ENCODE measurements at regions not wholly inside any gene's neighbourhood (a gene's known extent, or its start where the extent isn't known, plus 50 kb on each side); places are given as distances from the start of the nearest gene placed in this dataset.
A peak's percentile ranks its signal among the peaks of the same experiment; 100 is the strongest.
"Not testable (repeated sequence)": the region's sequence is repeated elsewhere in the genome, so short reads cannot be mapped to it uniquely, and the experiment has no call there.

- Histone ChIP-seq H3K36me3 (no peaks in the 10 kb centered on the region), H3K4me3 (no peak overlapping the region), H3K9me3 (no peaks in the 10 kb centered on the region), H3K27me3 (no peaks in the 10 kb centered on the region), H3K27ac (no peak overlapping the region), H3K4me1 (no peaks in the 10 kb centered on the region)
- WGBS, 2 donors = 87% methylated on average over 3 of the region's 6 CpGs; no CpG with 5 or more reads in 1 of the 2 donors
- TF ChIP-seq POLR2A (IDR thresholded peaks at IDR 0.05) = no peak
- TF ChIP-seq CTCF (IDR thresholded peaks at IDR 0.05) = no peak
- no peak for DNase-seq
- intact Hi-C loops (cut with DNase I) = no loop called here
These were observed 65.5 kb downstream of the RBMY1A1 start for GRCh38 chrY:21600170-21600569.

- Histone ChIP-seq H3K36me3 (no peaks in the 10 kb centered on the region), H3K27ac (no peak overlapping the region), H3K4me3 (no peak overlapping the region), H3K9me3 (no peaks in the 10 kb centered on the region), H3K27me3 (no peaks in the 10 kb centered on the region), H3K4me1 (no peaks in the 10 kb centered on the region)
- WGBS, 2 donors = 100% methylated on average over 1 of the region's 2 CpGs; no CpG with 5 or more reads in 1 of the 2 donors
- no peak for DNase-seq
- intact Hi-C loops (cut with DNase I) = no loop called here
- TF ChIP-seq POLR2A (IDR thresholded peaks at IDR 0.05) = no peak
- TF ChIP-seq CTCF (IDR thresholded peaks at IDR 0.05) = no peak
These were observed 66.8 kb downstream of the RBMY1A1 start for GRCh38 chrY:21601524-21601923.

GRCh38 chrY:21602590-21602989 is 67.9 kb downstream of the RBMY1A1 start:
- H3K4me1 ChIP-seq = no peaks in the 10 kb centered on the region
- no peak for DNase-seq
- intact Hi-C loops (cut with DNase I) = no loop called here
- H3K27ac ChIP-seq = no peak overlapping the region
- no peaks in the 10 kb centered on the region for H3K36me3 ChIP-seq
- H3K9me3 ChIP-seq = no peaks in the 10 kb centered on the region
- H3K27me3 ChIP-seq = no peaks in the 10 kb centered on the region
- H3K4me3 ChIP-seq = no peak overlapping the region
- TF ChIP-seq POLR2A (IDR thresholded peaks at IDR 0.05) (no peak), CTCF (IDR thresholded peaks at IDR 0.05) (no peak)
- WGBS, 2 donors = no CpG with 5 or more reads among the region's 2 CpGs

DNA sequence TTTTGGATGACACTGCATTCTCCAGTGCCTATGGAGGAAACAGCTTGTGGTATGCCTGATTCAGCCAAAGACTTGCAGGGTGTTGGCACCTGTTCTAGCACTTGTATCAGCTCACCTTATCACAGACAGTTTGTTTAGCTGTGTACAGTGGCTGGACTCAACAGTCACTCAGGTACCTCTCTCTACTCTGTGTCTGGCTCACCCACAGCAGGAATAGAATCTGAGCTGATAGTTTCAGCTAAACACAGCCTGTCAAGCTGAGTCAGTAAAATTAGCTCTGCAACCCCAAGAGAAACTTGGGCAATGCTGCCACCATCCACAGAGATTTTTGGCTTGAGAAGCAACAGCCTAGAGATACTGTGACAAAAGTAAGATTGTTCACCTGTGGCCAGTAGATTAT is 101.5 kb downstream of the RBMY1A1 start:
- Histone ChIP-seq H3K27ac (no peak overlapping the region), H3K4me3 (no peak overlapping the region), H3K4me1 (no peaks in the 10 kb centered on the region), H3K36me3 (no peaks in the 10 kb centered on the region), H3K9me3 (no peaks in the 10 kb centered on the region), H3K27me3 (no peaks in the 10 kb centered on the region)
- intact Hi-C loops (cut with DNase I) = no loop called here
- no peak for TF ChIP-seq CTCF (IDR thresholded peaks at IDR 0.05)
- TF ChIP-seq POLR2A (IDR thresholded peaks at IDR 0.05) = no peak
- no peak for DNase-seq

GRCh38 chrY:21650496-21650895 is 115.8 kb downstream of the RBMY1A1 start:
- H3K4me3 ChIP-seq = no peak overlapping the region
- TF ChIP-seq POLR2A (IDR thresholded peaks at IDR 0.05) = no peak
- no peak for TF ChIP-seq CTCF (IDR thresholded peaks at IDR 0.05)
- intact Hi-C loops (cut with DNase I) = no loop called here
- DNase-seq = no peak
- H3K27me3 ChIP-seq = no peaks in the 10 kb centered on the region
- no peaks in the 10 kb centered on the region for H3K9me3 ChIP-seq
- no peaks in the 10 kb centered on the region for H3K36me3 ChIP-seq
- 88% methylated on average over 1 of the region's 1 CpG; no CpG with 5 or more reads in 1 of the 2 donors for WGBS, 2 donors
- H3K4me1 ChIP-seq = no peaks in the 10 kb centered on the region
- H3K27ac ChIP-seq = no peak overlapping the region

GRCh38 chrY:21659057-21659456 is 124.4 kb downstream of the RBMY1A1 start:
- DNase-seq; H3K4me3 ChIP-seq; H3K27ac ChIP-seq; H3K36me3 ChIP-seq; H3K4me1 ChIP-seq; intact Hi-C loops (cut with DNase I); H3K27me3 ChIP-seq; H3K9me3 ChIP-seq: not testable (repeated sequence)

DNA sequence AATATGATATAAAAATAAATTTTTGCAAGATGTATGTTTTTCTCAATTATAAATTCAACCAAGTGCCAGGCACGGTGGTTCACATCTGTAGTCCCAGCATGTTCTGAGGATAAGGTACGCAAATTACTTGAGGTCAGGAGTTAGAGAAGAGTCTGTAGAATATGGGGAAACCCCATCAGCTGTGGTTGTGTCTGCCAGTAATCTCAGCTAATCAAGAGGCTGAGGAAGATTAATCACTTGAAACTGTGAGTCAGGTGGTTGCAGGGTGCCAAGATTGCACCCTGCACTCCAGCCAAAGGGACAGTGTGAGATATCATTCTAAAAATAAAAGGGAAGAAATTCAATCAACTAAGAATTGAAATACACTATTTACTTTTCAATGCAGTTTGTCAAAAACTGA is 144.9 kb downstream of the RBMY1A1 start:
- H3K27me3 ChIP-seq; H3K4me1 ChIP-seq; DNase-seq; H3K4me3 ChIP-seq; H3K9me3 ChIP-seq; intact Hi-C loops (cut with DNase I); H3K27ac ChIP-seq; H3K36me3 ChIP-seq: not testable (repeated sequence)
- WGBS, 2 donors = 21% methylated on average over 2 of the region's 2 CpGs; no CpG with 5 or more reads in 1 of the 2 donors

- intact Hi-C loops (cut with DNase I); H3K4me3 ChIP-seq; H3K36me3 ChIP-seq; H3K9me3 ChIP-seq; H3K4me1 ChIP-seq; DNase-seq; H3K27ac ChIP-seq; H3K27me3 ChIP-seq: not testable (repeated sequence)
- WGBS, 2 donors = no CpG with 5 or more reads among the region's 3 CpGs
These were observed 151.7 kb downstream of the RBMY1A1 start for GRCh38 chrY:21686369-21686768.

- H3K4me3 ChIP-seq; DNase-seq; H3K9me3 ChIP-seq; H3K27me3 ChIP-seq; H3K36me3 ChIP-seq; intact Hi-C loops (cut with DNase I): not testable (repeated sequence)
- 50% methylated on average over 1 of the region's 1 CpG; no CpG with 5 or more reads in 1 of the 2 donors for WGBS, 2 donors
- peaks cover 0 to 15% (median 0%) of the 10 kb centered on the region in 3 donors for H3K4me1 ChIP-seq
- peak overlapping the region in 1 of 4 donors; percentile 55 for H3K27ac ChIP-seq
These were observed 167.3 kb downstream of the RBMY1A1 start for GRCh38 chrY:21701951-21702350.
